A549 (cell line): ENCODE measurements at regions not wholly inside any gene's neighbourhood (a gene's known extent, or its start where the extent isn't known, plus 50 kb on each side); places are given as distances from the start of the nearest gene placed in this dataset.

Source experiments
- ATAC-seq, 2 experiments: fragments of 200-7000 bp in 1 of 2; fragments of >200 bp in 1 of 2; cut with Nextera tagmentation in 1 of 2; cut with Tn5 transposase in 1 of 2; 3 replicates each; pipeline versions ENCODE4 v1.8.0 to v1.9.1; 2018 to 2020; ENCODE audit warnings: mild to moderate bottlenecking in 1 of 2, moderate library complexity in 1 of 2
- CTCF ChIA-PET: fragments of 300-600 bp; sonication (Branson Sonifier 250); formaldehyde crosslinking; extraction: SDS; loops from one replicate; lab custom pipeline; 2021; ENCODE audit warnings: antibody characterized with exemption, inconsistent platforms; lab: Yijun Ruan, JAX
- POLR2A ChIA-PET: fragments of 350-600 bp; formaldehyde crosslinking; extraction: SDS; loops from one replicate; lab custom pipeline; 2021; ENCODE audit warnings: antibody characterized with exemption, inconsistent platforms; lab: Yijun Ruan, JAX
- DNase-seq, 2 experiments: peaks; one replicate each; pipeline versions ENCODE4 v3.0.0 to v3.0.0-alpha.2; 2011 to 2016; ENCODE audit warnings: low read depth in 1 of 2, low spot score in 1 of 2
- FAIRE-seq: peaks from 2 replicates; lab custom pipeline; 2011; peaks lifted over from hg19 to GRCh38; lab: Jason Lieb, UNC
- H3K27ac ChIP-seq, 2 experiments: fragments of >200 bp; sonication (Bioruptor Twin); formaldehyde crosslinking; 3 replicates each; pipeline ENCODE4 v1.5.1; 2016 to 2017
- H3K4me1 ChIP-seq: fragments of >200 bp; sonication (Bioruptor Twin); formaldehyde crosslinking; 3 replicates; pipeline ENCODE4 v1.6.1; 2016
- H3K4me2 ChIP-seq: fragments of >200 bp; sonication (Bioruptor Twin); formaldehyde crosslinking; 3 replicates; pipeline ENCODE4 v1.6.1; 2016
- H3K4me3 ChIP-seq: fragments of >200 bp; sonication (Bioruptor Twin); formaldehyde crosslinking; 3 replicates; pipeline ENCODE4 v1.5.1; 2016
- H3K9me3 ChIP-seq: fragments of >200 bp; sonication (Bioruptor Twin); formaldehyde crosslinking; 3 replicates; pipeline ENCODE4 v1.6.1; 2016
- CBX2 ChIP-seq: fragments of 200-600 bp; sonication (generic); IDR thresholded peaks from 2 replicates; pipeline ENCODE4 v1.6.1; 2016; ENCODE audit warnings: low read depth, mild to moderate bottlenecking, borderline replicate concordance
- CBX8 ChIP-seq: fragments of 200-600 bp; sonication (generic); IDR thresholded peaks from 2 replicates; pipeline ENCODE4 v1.6.1; 2016
- CEBPB ChIP-seq, 2 experiments: fragments of >200 bp in 1 of 2; sonication (Bioruptor Twin) in 1 of 2; formaldehyde crosslinking in 1 of 2; IDR thresholded peaks; 2 replicates each; pipeline ENCODE4 v1.6.1; 2012 to 2016
- EHMT2 ChIP-seq: fragments of 200-600 bp; sonication (generic); IDR thresholded peaks from 2 replicates; pipeline ENCODE4 v1.6.1; 2016; ENCODE audit warnings: antibody characterized with exemption, low read depth, mild to moderate bottlenecking, moderate library complexity
- EP300 ChIP-seq, 2 experiments: fragments of >200 bp; sonication (Bioruptor Twin); formaldehyde crosslinking; IDR thresholded peaks; 2 replicates in 1 of 2; 3 replicates in 1 of 2; pipeline ENCODE4 v1.6.1; 2016 to 2017
- ESRRA ChIP-seq: fragments of 150-350 bp; IDR thresholded peaks from 2 replicates; pipeline ENCODE4 v1.6.1; 2014; ENCODE audit warnings: mild to moderate bottlenecking, low read length, borderline replicate concordance
- FOSB ChIP-seq: fragments of 250-450 bp; sonication (Bioruptor Pico); IDR thresholded peaks from 2 replicates; pipeline ENCODE4 v1.5.0; 2020; ENCODE audit warnings: mild to moderate bottlenecking, moderate library complexity
- FOSL2 ChIP-seq, 2 experiments: fragments of 450-650 bp in 1 of 2; fragments of >200 bp in 1 of 2; sonication (Bioruptor Twin) in 1 of 2; formaldehyde crosslinking; IDR thresholded peaks; 2 replicates each; pipeline versions ENCODE4 v1.5.0 to v1.6.1; 2016 to 2020; ENCODE audit warnings: mild to moderate bottlenecking in 1 of 2, moderate library complexity in 1 of 2
- GATA3 ChIP-seq: IDR thresholded peaks from 2 replicates; pipeline ENCODE4 v1.6.1; 2012; ENCODE audit warnings: borderline replicate concordance
- HDAC2 ChIP-seq: fragments of 200-600 bp; sonication (generic); IDR thresholded peaks from 2 replicates; pipeline ENCODE4 v1.6.1; 2016
- HOXA7 ChIP-seq: fragments of 250-450 bp; sonication (Bioruptor Pico); IDR thresholded peaks from 2 replicates; pipeline ENCODE4 v1.5.0; 2020; ENCODE audit warnings: mild to moderate bottlenecking, moderate library complexity
- JUN ChIP-seq, 2 experiments: fragments of >200 bp; sonication (Bioruptor Twin); formaldehyde crosslinking; IDR thresholded peaks; 2 replicates in 1 of 2; 3 replicates in 1 of 2; pipeline ENCODE4 v1.6.1; 2016 to 2017
- JUNB ChIP-seq: fragments of >200 bp; sonication (Bioruptor Twin); formaldehyde crosslinking; IDR thresholded peaks from 2 replicates; pipeline ENCODE4 v1.6.1; 2016
- KDM5A ChIP-seq: fragments of 200-600 bp; sonication (generic); IDR thresholded peaks from 2 replicates; pipeline ENCODE4 v1.6.1; 2016; ENCODE audit warnings: antibody characterized with exemption, mild to moderate bottlenecking
- MAFK ChIP-seq: fragments of 450-650 bp; IDR thresholded peaks from 2 replicates; pipeline ENCODE4 v1.6.1; 2014; ENCODE audit not compliant: partially characterized antibody
- MYC ChIP-seq: IDR thresholded peaks from 2 replicates; pipeline ENCODE4 v1.6.1; 2012; ENCODE audit warnings: mild to moderate bottlenecking, inconsistent platforms, low read length, improper control_type of control experiment, borderline replicate concordance
- NPAS2 ChIP-seq: fragments of 250-450 bp; sonication (Bioruptor Pico); IDR thresholded peaks from 2 replicates; pipeline ENCODE4 v1.8.0; 2022; ENCODE audit warnings: mild to moderate bottlenecking, moderate library complexity, borderline replicate concordance
- PHF8 ChIP-seq: fragments of 200-600 bp; sonication (generic); IDR thresholded peaks from 2 replicates; pipeline ENCODE4 v1.6.1; 2016; ENCODE audit warnings: low read depth, mild to moderate bottlenecking, antibody characterized with exemption, moderate library complexity, borderline replicate concordance
- POLR2AphosphoS2 ChIP-seq: conservative IDR thresholded peaks from 2 replicates; pipeline ENCODE4 v1.6.1; 2012; ENCODE audit warnings: low read length, improper control_type of control experiment, inconsistent platforms
- RAD21 ChIP-seq, 2 experiments: fragments of >200 bp in 1 of 2; sonication (Bioruptor Twin) in 1 of 2; formaldehyde crosslinking in 1 of 2; IDR thresholded peaks in 1 of 2; conservative IDR thresholded peaks in 1 of 2; 2 replicates in 1 of 2; 3 replicates in 1 of 2; pipeline ENCODE4 v1.6.1; 2012 to 2018; ENCODE audit warnings: inconsistent platforms in 1 of 2
- RCOR1 ChIP-seq: fragments of 150-350 bp; IDR thresholded peaks from 2 replicates; pipeline ENCODE4 v1.6.1; 2014; ENCODE audit warnings: antibody characterized with exemption, low read length, low read depth
- RNF2 ChIP-seq: fragments of 200-600 bp; sonication (generic); IDR thresholded peaks from 2 replicates; pipeline ENCODE4 v1.6.1; 2016; ENCODE audit warnings: low read depth, mild to moderate bottlenecking, antibody characterized with exemption, moderate library complexity, borderline replicate concordance
- SMC3 ChIP-seq: fragments of >200 bp; sonication (Bioruptor Twin); formaldehyde crosslinking; IDR thresholded peaks from 3 replicates; pipeline ENCODE4 v1.6.1; 2018; ENCODE audit warnings: inconsistent platforms
- TFCP2L1 ChIP-seq: fragments of 250-450 bp; sonication (Bioruptor Pico); IDR thresholded peaks from 2 replicates; pipeline ENCODE4 v1.5.0; 2021; ENCODE audit warnings: mild to moderate bottlenecking
- ZFP36 ChIP-seq: fragments of 450-650 bp; IDR thresholded peaks from 2 replicates; pipeline ENCODE4 v1.6.1; 2014; ENCODE audit warnings: borderline replicate concordance; ENCODE audit not compliant: partially characterized antibody
- WGBS: methylation state at CpG from one replicate; pipeline ENCODE4 v1.1.6; 2017; ENCODE audit errors: missing lambda C conversion rate; 5-methylcytosine and 5-hydroxymethylcytosine counted together
- TF ChIP-seq, protein P1 (sequence below): fragments of 250-450 bp; sonication (Bioruptor Pico); IDR thresholded peaks from 2 replicates; pipeline ENCODE4 v1.5.0; 2021; ENCODE audit warnings: mild to moderate bottlenecking, moderate library complexity, borderline replicate concordance
- TF ChIP-seq, protein P2 (sequence below): fragments of >200 bp; sonication (Bioruptor Twin); formaldehyde crosslinking; IDR thresholded peaks from 2 replicates; pipeline ENCODE4 v1.6.1; 2016
- TF ChIP-seq, protein P3 (sequence below): IDR thresholded peaks from 2 replicates; pipeline ENCODE4 v1.6.1; 2012; ENCODE audit warnings: low read depth, borderline replicate concordance
- TF ChIP-seq, protein P4 (sequence below): fragments of >200 bp; sonication (Bioruptor Twin); formaldehyde crosslinking; IDR thresholded peaks from 3 replicates; pipeline ENCODE4 v1.5.1; 2016
- TF ChIP-seq, protein P5 (sequence below): fragments of 250-450 bp; sonication (Bioruptor Pico); IDR thresholded peaks from 2 replicates; pipeline ENCODE4 v1.5.0; 2020; ENCODE audit warnings: low read depth, mild to moderate bottlenecking, moderate library complexity
- TF ChIP-seq, protein P6 (sequence below): fragments of >200 bp; sonication (Bioruptor Twin); formaldehyde crosslinking; IDR thresholded peaks from 3 replicates; pipeline ENCODE4 v1.6.1; 2016
- TF ChIP-seq, protein P7 (sequence below): fragments of 450-650 bp; IDR thresholded peaks from 2 replicates; pipeline ENCODE4 v1.6.1; 2014; ENCODE audit warnings: antibody characterized with exemption

DNA sequence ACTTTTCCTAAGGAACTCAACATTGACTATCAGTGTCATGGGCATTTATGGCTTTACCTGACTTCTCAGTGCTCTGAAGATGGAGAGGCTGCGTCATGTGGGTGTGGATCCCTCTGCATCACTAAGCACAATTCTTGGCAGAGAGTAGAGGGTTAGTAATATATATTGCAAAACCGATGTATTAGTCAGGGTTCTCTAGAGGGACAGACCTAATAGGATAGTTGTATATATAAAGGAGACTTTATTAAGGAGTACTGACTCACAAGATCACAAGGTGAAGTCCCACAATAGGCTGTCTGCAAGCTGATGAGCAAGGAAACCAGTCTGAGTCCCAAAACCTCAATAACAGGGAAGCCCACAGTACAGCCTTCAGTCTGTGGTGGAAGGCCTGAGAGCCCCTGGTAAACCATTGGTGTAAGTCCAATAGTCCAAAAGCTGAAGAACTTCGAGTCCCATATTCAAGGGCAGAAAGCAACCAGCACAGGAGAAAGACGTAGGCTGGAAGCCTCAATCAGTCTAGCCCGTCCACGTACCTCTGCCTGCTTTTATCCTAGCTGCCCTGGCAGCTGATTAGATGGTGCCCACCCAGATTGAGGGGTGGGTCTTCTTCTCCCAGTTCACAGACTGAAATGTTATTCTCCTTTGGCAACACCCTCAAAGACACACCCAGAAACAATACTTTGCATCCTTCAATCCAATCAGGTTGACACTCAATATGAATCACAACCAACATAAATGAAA is 159.7 kb upstream of the NRIP1 start:
- ChIA-PET CTCF (interaction anchor here (0.6 to 1.1 kb wide), 5 partner anchors 9 to 361 kb away, joined by 3 to 4 read pairs (median 3); partner anchors contain the start of gene NRIP1), POLR2A (interaction anchor here (1.4 to 1.6 kb wide), 3 partner anchors 14 to 160 kb away, joined by 3 to 8 read pairs (median 3); partner anchors contain the start of gene NRIP1)
- WGBS = 41% methylated on average over 6 of the region's 6 CpGs
- Histone ChIP-seq H3K4me3 (no peak overlapping the region), H3K4me1 (peaks cover 51% of the 10 kb centered on the region), H3K9me3 (no peaks in the 10 kb centered on the region), H3K27ac (peak overlapping the region; percentile 86 to 88), H3K4me2 (peak overlapping the region; percentile 63)
- TF ChIP-seq, protein P1, sequence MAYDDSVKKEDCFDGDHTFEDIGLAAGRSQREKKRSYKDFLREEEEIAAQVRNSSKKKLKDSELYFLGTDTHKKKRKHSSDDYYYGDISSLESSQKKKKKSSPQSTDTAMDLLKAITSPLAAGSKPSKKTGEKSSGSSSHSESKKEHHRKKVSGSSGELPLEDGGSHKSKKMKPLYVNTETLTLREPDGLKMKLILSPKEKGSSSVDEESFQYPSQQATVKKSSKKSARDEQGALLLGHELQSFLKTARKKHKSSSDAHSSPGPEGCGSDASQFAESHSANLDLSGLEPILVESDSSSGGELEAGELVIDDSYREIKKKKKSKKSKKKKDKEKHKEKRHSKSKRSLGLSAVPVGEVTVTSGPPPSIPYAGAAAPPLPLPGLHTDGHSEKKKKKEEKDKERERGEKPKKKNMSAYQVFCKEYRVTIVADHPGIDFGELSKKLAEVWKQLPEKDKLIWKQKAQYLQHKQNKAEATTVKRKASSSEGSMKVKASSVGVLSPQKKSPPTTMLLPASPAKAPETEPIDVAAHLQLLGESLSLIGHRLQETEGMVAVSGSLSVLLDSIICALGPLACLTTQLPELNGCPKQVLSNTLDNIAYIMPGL (CRISPR knock-in tag) = no peak
- TF ChIP-seq, protein P2, sequence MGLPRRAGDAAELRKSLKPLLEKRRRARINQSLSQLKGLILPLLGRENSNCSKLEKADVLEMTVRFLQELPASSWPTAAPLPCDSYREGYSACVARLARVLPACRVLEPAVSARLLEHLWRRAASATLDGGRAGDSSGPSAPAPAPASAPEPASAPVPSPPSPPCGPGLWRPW = no peak
- TF ChIP-seq HDAC2 = no peak
- TF ChIP-seq CBX2 = no peak
- TF ChIP-seq, protein P3, sequence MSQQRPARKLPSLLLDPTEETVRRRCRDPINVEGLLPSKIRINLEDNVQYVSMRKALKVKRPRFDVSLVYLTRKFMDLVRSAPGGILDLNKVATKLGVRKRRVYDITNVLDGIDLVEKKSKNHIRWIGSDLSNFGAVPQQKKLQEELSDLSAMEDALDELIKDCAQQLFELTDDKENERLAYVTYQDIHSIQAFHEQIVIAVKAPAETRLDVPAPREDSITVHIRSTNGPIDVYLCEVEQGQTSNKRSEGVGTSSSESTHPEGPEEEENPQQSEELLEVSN = no peak
- peak; percentile 58 to 73; a peak in 3 of 5 replicates for TF ChIP-seq JUN (IDR thresholded peaks at IDR 0.05)
- TF ChIP-seq KDM5A = no peak
- no peak for TF ChIP-seq ESRRA
- no peak for TF ChIP-seq TFCP2L1 (CRISPR knock-in tag)
- TF ChIP-seq MAFK = peak; percentile 23
- TF ChIP-seq CEBPB (IDR thresholded peaks at IDR 0.05) = peak; percentile 85 to 93
- no peak for TF ChIP-seq PHF8
- TF ChIP-seq RAD21 (conservative IDR thresholded peaks at IDR 0.05 in 1 of 2, IDR thresholded peaks at IDR 0.05 in 1 of 2) = peak in 1 of 2 experiments; percentile 47; a peak in 3 of 5 replicates
- peak; percentile 84; a peak in 3 of 5 replicates for TF ChIP-seq EP300 (IDR thresholded peaks at IDR 0.05)
- peak; percentile 24 for TF ChIP-seq ZFP36
- TF ChIP-seq NPAS2 (CRISPR knock-in tag) = no peak
- peak; percentile 82 for TF ChIP-seq FOSL2 (IDR thresholded peaks at IDR 0.05)
- TF ChIP-seq FOSL2 (CRISPR knock-in tag; IDR thresholded peaks at IDR 0.05) = peak; percentile 93
- no peak for TF ChIP-seq MYC
- peak; percentile 79 for TF ChIP-seq GATA3
- TF ChIP-seq, protein P4, sequence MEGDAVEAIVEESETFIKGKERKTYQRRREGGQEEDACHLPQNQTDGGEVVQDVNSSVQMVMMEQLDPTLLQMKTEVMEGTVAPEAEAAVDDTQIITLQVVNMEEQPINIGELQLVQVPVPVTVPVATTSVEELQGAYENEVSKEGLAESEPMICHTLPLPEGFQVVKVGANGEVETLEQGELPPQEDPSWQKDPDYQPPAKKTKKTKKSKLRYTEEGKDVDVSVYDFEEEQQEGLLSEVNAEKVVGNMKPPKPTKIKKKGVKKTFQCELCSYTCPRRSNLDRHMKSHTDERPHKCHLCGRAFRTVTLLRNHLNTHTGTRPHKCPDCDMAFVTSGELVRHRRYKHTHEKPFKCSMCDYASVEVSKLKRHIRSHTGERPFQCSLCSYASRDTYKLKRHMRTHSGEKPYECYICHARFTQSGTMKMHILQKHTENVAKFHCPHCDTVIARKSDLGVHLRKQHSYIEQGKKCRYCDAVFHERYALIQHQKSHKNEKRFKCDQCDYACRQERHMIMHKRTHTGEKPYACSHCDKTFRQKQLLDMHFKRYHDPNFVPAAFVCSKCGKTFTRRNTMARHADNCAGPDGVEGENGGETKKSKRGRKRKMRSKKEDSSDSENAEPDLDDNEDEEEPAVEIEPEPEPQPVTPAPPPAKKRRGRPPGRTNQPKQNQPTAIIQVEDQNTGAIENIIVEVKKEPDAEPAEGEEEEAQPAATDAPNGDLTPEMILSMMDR = no peak
- no peak for TF ChIP-seq RCOR1
- TF ChIP-seq CBX8 = no peak
- TF ChIP-seq POLR2AphosphoS2 = no peak
- TF ChIP-seq, protein P5, sequence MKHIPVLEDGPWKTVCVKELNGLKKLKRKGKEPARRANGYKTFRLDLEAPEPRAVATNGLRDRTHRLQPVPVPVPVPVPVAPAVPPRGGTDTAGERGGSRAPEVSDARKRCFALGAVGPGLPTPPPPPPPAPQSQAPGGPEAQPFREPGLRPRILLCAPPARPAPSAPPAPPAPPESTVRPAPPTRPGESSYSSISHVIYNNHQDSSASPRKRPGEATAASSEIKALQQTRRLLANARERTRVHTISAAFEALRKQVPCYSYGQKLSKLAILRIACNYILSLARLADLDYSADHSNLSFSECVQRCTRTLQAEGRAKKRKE (CRISPR knock-in tag) = no peak
- TF ChIP-seq, protein P6, sequence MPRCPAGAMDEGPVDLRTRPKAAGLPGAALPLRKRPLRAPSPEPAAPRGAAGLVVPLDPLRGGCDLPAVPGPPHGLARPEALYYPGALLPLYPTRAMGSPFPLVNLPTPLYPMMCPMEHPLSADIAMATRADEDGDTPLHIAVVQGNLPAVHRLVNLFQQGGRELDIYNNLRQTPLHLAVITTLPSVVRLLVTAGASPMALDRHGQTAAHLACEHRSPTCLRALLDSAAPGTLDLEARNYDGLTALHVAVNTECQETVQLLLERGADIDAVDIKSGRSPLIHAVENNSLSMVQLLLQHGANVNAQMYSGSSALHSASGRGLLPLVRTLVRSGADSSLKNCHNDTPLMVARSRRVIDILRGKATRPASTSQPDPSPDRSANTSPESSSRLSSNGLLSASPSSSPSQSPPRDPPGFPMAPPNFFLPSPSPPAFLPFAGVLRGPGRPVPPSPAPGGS = peak; percentile 79; the same call in 1 of the 3 replicates
- TF ChIP-seq HOXA7 (CRISPR knock-in tag) = no peak
- TF ChIP-seq, protein P7, sequence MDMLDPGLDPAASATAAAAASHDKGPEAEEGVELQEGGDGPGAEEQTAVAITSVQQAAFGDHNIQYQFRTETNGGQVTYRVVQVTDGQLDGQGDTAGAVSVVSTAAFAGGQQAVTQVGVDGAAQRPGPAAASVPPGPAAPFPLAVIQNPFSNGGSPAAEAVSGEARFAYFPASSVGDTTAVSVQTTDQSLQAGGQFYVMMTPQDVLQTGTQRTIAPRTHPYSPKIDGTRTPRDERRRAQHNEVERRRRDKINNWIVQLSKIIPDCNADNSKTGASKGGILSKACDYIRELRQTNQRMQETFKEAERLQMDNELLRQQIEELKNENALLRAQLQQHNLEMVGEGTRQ = peak; percentile 21; the same call in 1 of the 2 replicates
- no peak for TF ChIP-seq EHMT2
- no peak for TF ChIP-seq FOSB (CRISPR knock-in tag)
- peak; percentile 89 for TF ChIP-seq JUNB
- 0 out of 3 replicates have a peak, but pooled peaks have one; percentile 33 for TF ChIP-seq SMC3
- no peak for TF ChIP-seq RNF2
- peak; percentile 21 to 89 for DNase-seq
- FAIRE-seq = no peak
- peak; percentile 88 to 96 for ATAC-seq
